Right lobe of liver (tissue), 4 donors: ENCODE measurements at regions not wholly inside any gene's neighbourhood (a gene's known extent, or its start where the extent isn't known, plus 50 kb on each side); places are given as distances from the start of the nearest gene placed in this dataset.

Experiments used
- CTCF ChIP-seq, 4 donors: fragments of 200-600 bp in 3 of 4; fragments of 450-650 bp in 1 of 4; IDR thresholded peaks; one replicate each; pipeline versions ENCODE4 v1.5.1 to v1.8.0; 2016 to 2022; ENCODE audit warnings: antibody characterized with exemption in 4 of 4, mild to moderate bottlenecking in 2 of 4
- POLR2A ChIP-seq: fragments of 450-650 bp; IDR thresholded peaks from one replicate; pipeline ENCODE4 v1.6.1; 2017; ENCODE audit warnings: antibody characterized with exemption, mild to moderate bottlenecking
- donor health status: DM: no; HTN: no; CAD: no.
- donor health status: DM: no; HTN: no; CAD: no.
- donor health status: DM: no; HTN: yes; CAD: no.

- TF ChIP-seq CTCF (IDR thresholded peaks at IDR 0.05) (no peak), POLR2A (no peak)
Observed at GRCh38 chr7:20862554-20862953, 75.9 kb upstream of the SP8 start.
